MG63 (cell line): ENCODE measurements at regions not wholly inside any gene's neighbourhood (a gene's known extent, or its start where the extent isn't known, plus 50 kb on each side); places are given as distances from the start of the nearest gene placed in this dataset.

Experiments used
- DNase-seq: peaks from one replicate; pipeline ENCODE4 v3.0.0-alpha.2; 2020
- H3K27me3 ChIP-seq: fragments of 250-450 bp; sonication (Bioruptor Pico); 2 replicates; pipeline ENCODE4 v1.5.1; 2020; ENCODE audit warnings: mild to moderate bottlenecking, moderate library complexity
- H3K36me3 ChIP-seq: fragments of 250-450 bp; sonication (Bioruptor Pico); 2 replicates; pipeline ENCODE4 v1.5.1; 2020; ENCODE audit warnings: mild to moderate bottlenecking, moderate library complexity
- H3K4me3 ChIP-seq: fragments of 250-450 bp; sonication (Bioruptor Pico); 2 replicates; pipeline ENCODE4 v1.5.1; 2020; ENCODE audit warnings: mild to moderate bottlenecking, moderate library complexity
- H3K9me3 ChIP-seq: fragments of 250-450 bp; sonication (Bioruptor Pico); 2 replicates; pipeline ENCODE4 v1.5.1; 2020; ENCODE audit warnings: mild to moderate bottlenecking, moderate library complexity

DNA sequence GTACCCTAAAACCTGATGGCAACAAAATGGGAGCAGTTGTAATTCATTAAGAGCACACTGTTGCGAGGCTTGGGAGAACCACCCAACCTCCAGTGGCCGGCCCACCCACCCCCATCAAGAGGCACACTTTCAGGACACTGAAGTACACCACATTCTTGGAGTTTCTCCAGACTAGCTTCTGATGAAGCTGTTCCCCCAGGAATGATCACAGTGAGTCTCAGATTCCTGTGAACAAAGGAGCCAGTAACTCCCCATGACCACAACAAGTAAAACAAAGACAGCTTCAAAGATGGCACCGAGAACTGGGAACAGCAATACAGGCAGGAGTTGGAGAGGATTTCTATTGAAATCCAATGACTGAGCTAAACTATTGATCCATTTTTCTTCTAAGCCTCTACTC is 126.0 kb downstream of the ST8SIA2 start:
- no peak overlapping the region for H3K4me3 ChIP-seq
- no peaks in the 10 kb centered on the region for H3K27me3 ChIP-seq
- H3K9me3 ChIP-seq: no peaks in the 10 kb centered on the region
- no peaks in the 10 kb centered on the region for H3K36me3 ChIP-seq
- DNase-seq: no peak
